Upper lobe of left lung (tissue), 6 donors: ENCODE measurements at regions not wholly inside any gene's neighbourhood (a gene's known extent, or its start where the extent isn't known, plus 50 kb on each side); places are given as distances from the start of the nearest gene placed in this dataset.
"Not testable (repeated sequence)": the region's sequence is repeated elsewhere in the genome, so short reads cannot be mapped to it uniquely, and the experiment has no call there.

ENCODE experiments used
- ATAC-seq, 2 donors: fragments of 200-7000 bp; cut with Tn5 transposase; one replicate each; pipeline ENCODE4 v1.9.1; 2022; ENCODE audit warnings: mild to moderate bottlenecking in 2 of 2, moderate library complexity in 2 of 2; ENCODE audit not compliant: low FRiP score in 2 of 2
- DNase-seq, 2 donors: peaks; one replicate each; pipeline ENCODE4 v3.0.0-alpha.2; 2019 to 2020
- H3K27ac ChIP-seq, 4 donors: fragments of 200-600 bp; sonication (generic); one replicate each; pipeline ENCODE4 v1.5.1; 2016 to 2019
- H3K27me3 ChIP-seq, 4 donors: fragments of 200-600 bp; sonication (generic); one replicate each; pipeline ENCODE4 v1.5.1; 2017 to 2019
- H3K36me3 ChIP-seq, 4 donors: fragments of 200-600 bp; sonication (generic); one replicate each; pipeline ENCODE4 v1.5.1; 2016 to 2019
- H3K4me1 ChIP-seq, 4 donors: fragments of 200-600 bp; sonication (generic); one replicate each; pipeline ENCODE4 v1.5.1; 2018 to 2019
- H3K4me3 ChIP-seq, 4 donors: fragments of 200-600 bp; sonication (generic); one replicate each; pipeline ENCODE4 v1.5.1; 2017 to 2019; ENCODE audit warnings: mild to moderate bottlenecking in 2 of 4, moderate library complexity in 1 of 4
- H3K9me3 ChIP-seq, 4 donors: fragments of 200-600 bp; sonication (generic); one replicate each; pipeline ENCODE4 v1.5.1; 2018 to 2019
- WGBS, 2 donors: methylation state at CpG; one replicate each; pipeline ENCODE4 v1.1.5; 2017 to 2018; 5-methylcytosine and 5-hydroxymethylcytosine counted together
- donor health status: DM: no; HTN: no; CAD: no; lungs with moderate emphysema.
- donor health status: DM: no; HTN: yes; CAD: no; lungs with severe emphysema.

DNA sequence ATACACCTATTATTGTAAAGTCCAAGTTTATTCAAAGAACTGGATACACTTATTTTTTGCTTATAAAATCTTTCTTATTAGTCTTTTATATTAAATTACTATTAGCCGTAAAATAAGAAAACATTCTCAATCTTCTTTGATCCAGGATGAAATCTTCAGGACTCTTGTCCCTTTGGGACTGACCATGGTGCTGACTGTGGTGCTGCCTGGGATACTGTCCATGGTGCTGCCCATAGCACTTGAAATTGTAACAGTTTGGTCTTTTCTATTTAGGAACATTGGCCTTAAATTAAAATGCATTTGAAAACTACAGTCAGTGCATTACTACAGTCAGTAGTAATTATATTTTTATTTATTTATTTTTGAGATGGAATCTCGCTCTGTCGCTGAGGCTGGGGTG lies 53.0 kb upstream of the ARL17B start:
- H3K36me3 ChIP-seq, H3K9me3 ChIP-seq, DNase-seq, H3K27me3 ChIP-seq, H3K4me3 ChIP-seq, H3K4me1 ChIP-seq, H3K27ac ChIP-seq: not testable (repeated sequence)
- no CpG with 5 or more reads among the region's 3 CpGs for WGBS, 2 donors
- ATAC-seq, result peak in 1 of 2 donors; percentile 65

- not testable (repeated sequence) for DNase-seq, H3K36me3 ChIP-seq, H3K27me3 ChIP-seq, H3K4me1 ChIP-seq, H3K9me3 ChIP-seq, H3K27ac ChIP-seq, ATAC-seq, H3K4me3 ChIP-seq
- no CpG with 5 or more reads among the region's 4 CpGs for WGBS, 2 donors
These were observed 50.6 kb upstream of the ARL17B start for GRCh38 chr17:46412156-46412555.

DNA sequence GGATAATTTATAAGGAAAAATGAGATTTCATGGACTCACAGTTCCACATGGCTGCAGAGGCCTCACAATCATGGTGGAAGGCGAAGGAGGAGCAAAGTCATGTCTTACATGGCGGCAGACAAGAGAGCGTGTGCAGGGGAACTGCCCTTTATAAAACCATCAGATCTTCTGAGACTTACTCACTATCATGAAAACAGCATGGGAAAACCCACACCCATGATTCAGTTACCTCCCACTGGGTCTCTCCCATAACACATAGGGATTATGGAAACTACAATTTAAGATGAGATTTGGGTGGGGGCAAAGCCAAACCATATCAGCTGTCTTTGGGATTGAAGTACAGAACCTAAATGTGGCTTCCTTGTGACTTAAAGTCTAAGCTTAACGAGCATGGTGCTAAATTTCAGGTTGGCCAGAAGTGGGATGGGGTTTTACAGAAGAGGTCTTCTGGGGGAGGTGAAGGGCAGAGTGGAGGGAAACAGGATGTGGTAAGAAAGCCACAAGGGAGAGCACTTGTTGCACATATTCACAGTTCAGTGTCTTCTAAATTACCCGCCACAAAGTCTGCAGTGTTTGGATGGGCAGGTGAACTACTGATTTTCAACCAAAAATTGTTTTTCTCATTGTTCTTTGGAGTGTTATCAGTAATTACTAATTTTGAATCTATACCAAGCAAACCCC lies 49.7 kb upstream of the ARL17B start:
- H3K4me3 ChIP-seq, H3K4me1 ChIP-seq, H3K9me3 ChIP-seq, H3K27ac ChIP-seq, H3K27me3 ChIP-seq, DNase-seq, H3K36me3 ChIP-seq: not testable (repeated sequence)
- no CpG with 5 or more reads among the region's 5 CpGs for WGBS, 2 donors
- peak in 1 of 2 donors; percentile 46 for ATAC-seq
